ENCODE measurements at regions not wholly inside any gene's neighbourhood (a gene's known extent, or its start where the extent isn't known, plus 50 kb on each side); places are given as distances from the start of the nearest gene placed in this dataset.

DNA sequence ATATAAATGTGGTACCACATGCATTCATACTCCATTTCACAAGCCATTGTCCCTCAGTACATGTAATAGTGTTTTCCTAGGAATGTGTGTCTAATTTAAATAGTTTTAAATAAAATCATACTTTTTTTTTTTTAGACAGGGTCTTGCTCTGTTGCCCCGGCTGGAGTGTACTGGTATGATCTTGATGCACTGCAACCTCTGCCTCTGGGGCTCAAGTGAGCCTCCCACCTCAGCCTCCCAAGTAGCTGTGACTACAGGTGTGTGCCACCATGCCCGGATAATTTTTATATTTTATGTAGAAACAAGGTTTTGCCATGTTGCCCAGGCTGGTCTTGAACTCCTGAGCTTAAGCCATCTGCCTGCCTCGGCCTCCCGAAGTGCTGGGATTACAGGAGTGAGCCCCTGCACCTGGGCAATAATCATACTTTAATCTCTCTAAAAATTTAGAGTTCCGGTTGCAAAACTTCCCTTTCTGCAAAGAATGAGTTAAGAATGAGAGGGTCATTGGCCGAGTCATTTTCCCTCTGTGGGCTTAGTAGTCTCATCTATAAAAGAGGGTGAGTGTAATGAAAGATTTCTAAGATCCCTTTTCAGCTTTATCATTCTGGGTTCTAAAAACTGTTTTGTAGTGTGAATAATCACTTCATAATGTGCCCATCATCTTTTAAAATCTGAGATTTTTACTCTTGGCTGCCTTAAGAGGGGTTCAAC lies 116.0 kb upstream of the PELI1 start:
- TF ChIP-seq, protein P1, sequence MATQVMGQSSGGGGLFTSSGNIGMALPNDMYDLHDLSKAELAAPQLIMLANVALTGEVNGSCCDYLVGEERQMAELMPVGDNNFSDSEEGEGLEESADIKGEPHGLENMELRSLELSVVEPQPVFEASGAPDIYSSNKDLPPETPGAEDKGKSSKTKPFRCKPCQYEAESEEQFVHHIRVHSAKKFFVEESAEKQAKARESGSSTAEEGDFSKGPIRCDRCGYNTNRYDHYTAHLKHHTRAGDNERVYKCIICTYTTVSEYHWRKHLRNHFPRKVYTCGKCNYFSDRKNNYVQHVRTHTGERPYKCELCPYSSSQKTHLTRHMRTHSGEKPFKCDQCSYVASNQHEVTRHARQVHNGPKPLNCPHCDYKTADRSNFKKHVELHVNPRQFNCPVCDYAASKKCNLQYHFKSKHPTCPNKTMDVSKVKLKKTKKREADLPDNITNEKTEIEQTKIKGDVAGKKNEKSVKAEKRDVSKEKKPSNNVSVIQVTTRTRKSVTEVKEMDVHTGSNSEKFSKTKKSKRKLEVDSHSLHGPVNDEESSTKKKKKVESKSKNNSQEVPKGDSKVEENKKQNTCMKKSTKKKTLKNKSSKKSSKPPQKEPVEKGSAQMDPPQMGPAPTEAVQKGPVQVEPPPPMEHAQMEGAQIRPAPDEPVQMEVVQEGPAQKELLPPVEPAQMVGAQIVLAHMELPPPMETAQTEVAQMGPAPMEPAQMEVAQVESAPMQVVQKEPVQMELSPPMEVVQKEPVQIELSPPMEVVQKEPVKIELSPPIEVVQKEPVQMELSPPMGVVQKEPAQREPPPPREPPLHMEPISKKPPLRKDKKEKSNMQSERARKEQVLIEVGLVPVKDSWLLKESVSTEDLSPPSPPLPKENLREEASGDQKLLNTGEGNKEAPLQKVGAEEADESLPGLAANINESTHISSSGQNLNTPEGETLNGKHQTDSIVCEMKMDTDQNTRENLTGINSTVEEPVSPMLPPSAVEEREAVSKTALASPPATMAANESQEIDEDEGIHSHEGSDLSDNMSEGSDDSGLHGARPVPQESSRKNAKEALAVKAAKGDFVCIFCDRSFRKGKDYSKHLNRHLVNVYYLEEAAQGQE (IDR thresholded peaks at IDR 0.05; ENCODE audit: insufficient read depth in 1 of 2, low read depth in 2 of 2, low read length in 2 of 2) = no peak
- TF ChIP-seq SIN3A (IDR thresholded peaks at IDR 0.05; ENCODE audit: borderline replicate concordance, insufficient read depth, low read length) = no peak
- no peak for TF ChIP-seq FOXP2 (optimal IDR thresholded peaks at IDR 0.05; ENCODE audit: borderline replicate concordance, extremely low read depth, extremely low read length, insufficient read depth)
- TF ChIP-seq TAF1 (IDR thresholded peaks at IDR 0.05; ENCODE audit: borderline replicate concordance, insufficient read depth, low read length) = no peak
- TF ChIP-seq POLR2AphosphoS5 (IDR thresholded peaks at IDR 0.05; ENCODE audit: low read depth, low read length) = no peak

- TF ChIP-seq POLR2AphosphoS5 (IDR thresholded peaks at IDR 0.05; ENCODE audit: low read depth, low read length) = no peak
- no peak for TF ChIP-seq TAF1 (IDR thresholded peaks at IDR 0.05; ENCODE audit: borderline replicate concordance, insufficient read depth, low read length)
- TF ChIP-seq, protein P1 (IDR thresholded peaks at IDR 0.05; ENCODE audit: insufficient read depth in 1 of 2, low read depth in 2 of 2, low read length in 2 of 2) = no peak
- no peak for TF ChIP-seq FOXP2 (optimal IDR thresholded peaks at IDR 0.05; ENCODE audit: borderline replicate concordance, extremely low read depth, extremely low read length, insufficient read depth)
- no peak for TF ChIP-seq SIN3A (IDR thresholded peaks at IDR 0.05; ENCODE audit: borderline replicate concordance, insufficient read depth, low read length)
Measured at GRCh38 chr2:64260817-64261216, 116.6 kb upstream of the PELI1 start.

- TF ChIP-seq TAF1 (IDR thresholded peaks at IDR 0.05; ENCODE audit: borderline replicate concordance, insufficient read depth, low read length) (no peak), FOXP2 (optimal IDR thresholded peaks at IDR 0.05; ENCODE audit: borderline replicate concordance, extremely low read depth, extremely low read length, insufficient read depth) (no peak), POLR2AphosphoS5 (IDR thresholded peaks at IDR 0.05; ENCODE audit: low read depth, low read length) (no peak), SIN3A (IDR thresholded peaks at IDR 0.05; ENCODE audit: borderline replicate concordance, insufficient read depth, low read length) (no peak)
- TF ChIP-seq, protein P1 (IDR thresholded peaks at IDR 0.05; ENCODE audit: insufficient read depth in 1 of 2, low read depth in 2 of 2, low read length in 2 of 2) = no peak
Measured at GRCh38 chr2:64262071-64262470, 117.9 kb upstream of the PELI1 start.

- TF ChIP-seq FOXP2 (optimal IDR thresholded peaks at IDR 0.05; ENCODE audit: borderline replicate concordance, extremely low read depth, extremely low read length, insufficient read depth) (no peak), SIN3A (IDR thresholded peaks at IDR 0.05; ENCODE audit: borderline replicate concordance, insufficient read depth, low read length) (no peak), POLR2AphosphoS5 (IDR thresholded peaks at IDR 0.05; ENCODE audit: low read depth, low read length) (no peak), TAF1 (IDR thresholded peaks at IDR 0.05; ENCODE audit: borderline replicate concordance, insufficient read depth, low read length) (no peak)
- TF ChIP-seq, protein P1 (IDR thresholded peaks at IDR 0.05; ENCODE audit: insufficient read depth in 1 of 2, low read depth in 2 of 2, low read length in 2 of 2) = no peak
Measured at GRCh38 chr2:64262816-64263215, 118.6 kb upstream of the PELI1 start.

Data from PFSK-1 (cell line).